Suprapubic skin (tissue), 4 donors: ENCODE measurements at regions not wholly inside any gene's neighbourhood (a gene's known extent, or its start where the extent isn't known, plus 50 kb on each side); places are given as distances from the start of the nearest gene placed in this dataset.

Experiments
- DNase-seq, 2 donors: peaks; one replicate each; pipeline ENCODE4 v3.0.0-alpha.2; 2019; ENCODE audit warnings: low spot score in 2 of 2
- H3K27ac ChIP-seq: fragments of 200-600 bp; sonication (generic); one replicate; pipeline ENCODE4 v1.5.1; 2019
- H3K27me3 ChIP-seq: fragments of 200-600 bp; sonication (generic); one replicate; pipeline ENCODE4 v1.5.1; 2019
- H3K36me3 ChIP-seq: fragments of 200-600 bp; sonication (generic); one replicate; pipeline ENCODE4 v1.5.1; 2019
- H3K4me1 ChIP-seq: fragments of 200-600 bp; sonication (generic); one replicate; pipeline ENCODE4 v1.5.1; 2019
- H3K4me3 ChIP-seq: fragments of 200-600 bp; sonication (generic); one replicate; pipeline ENCODE4 v1.5.1; 2019; ENCODE audit warnings: mild to moderate bottlenecking
- H3K9me3 ChIP-seq: fragments of 200-600 bp; sonication (generic); one replicate; pipeline ENCODE4 v1.5.1; 2019
- CTCF ChIP-seq, 2 donors: fragments of 200-600 bp in 1 of 2; fragments of 450-650 bp in 1 of 2; sonication (generic) in 1 of 2; IDR thresholded peaks; one replicate each; pipeline ENCODE4 v1.5.1; 2016 to 2019; ENCODE audit warnings: antibody characterized with exemption in 2 of 2, mild to moderate bottlenecking in 1 of 2, moderate library complexity in 1 of 2
- EP300 ChIP-seq: sonication (generic); formaldehyde crosslinking; IDR thresholded peaks from one replicate; pipeline ENCODE4 v1.6.1; 2017; ENCODE audit warnings: antibody characterized with exemption
- POLR2A ChIP-seq, 2 donors: fragments of 450-650 bp; IDR thresholded peaks; one replicate each; pipeline ENCODE4 v1.6.1; 2017; ENCODE audit warnings: antibody characterized with exemption in 2 of 2, mild to moderate bottlenecking in 2 of 2, moderate library complexity in 2 of 2
- POLR2AphosphoS5 ChIP-seq, 3 donors: sonication (generic); formaldehyde crosslinking; IDR thresholded peaks; one replicate each; pipeline ENCODE4 v1.6.1; 2017; ENCODE audit warnings: antibody characterized with exemption in 3 of 3
- WGBS: methylation state at CpG from one replicate; pipeline ENCODE4 v1.1.5; 2018; 5-methylcytosine and 5-hydroxymethylcytosine counted together

- Histone ChIP-seq H3K4me3 (no peak overlapping the region), H3K27ac (no peak overlapping the region), H3K4me1 (no peaks in the 10 kb centered on the region), H3K9me3 (no peaks in the 10 kb centered on the region), H3K27me3 (no peaks in the 10 kb centered on the region), H3K36me3 (no peaks in the 10 kb centered on the region)
- no peak for DNase-seq
- 91% methylated on average over 3 of the region's 3 CpGs for WGBS
- TF ChIP-seq CTCF (IDR thresholded peaks at IDR 0.05) (no peak), POLR2A (IDR thresholded peaks at IDR 0.05) (no peak), EP300 (no peak), POLR2AphosphoS5 (IDR thresholded peaks at IDR 0.05) (no peak)
Measured at GRCh38 chr10:83990126-83990525, 149.2 kb upstream of the GHITM start.

- H3K4me1 ChIP-seq: no peaks in the 10 kb centered on the region
- H3K36me3 ChIP-seq: no peaks in the 10 kb centered on the region
- WGBS: 70% methylated on average over 6 of the region's 7 CpGs
- no peak overlapping the region for H3K27ac ChIP-seq
- no peaks in the 10 kb centered on the region for H3K9me3 ChIP-seq
- no peaks in the 10 kb centered on the region for H3K27me3 ChIP-seq
- H3K4me3 ChIP-seq: no peak overlapping the region
- no peak for DNase-seq
- TF ChIP-seq POLR2A (IDR thresholded peaks at IDR 0.05) (no peak), POLR2AphosphoS5 (IDR thresholded peaks at IDR 0.05) (no peak), EP300 (no peak), CTCF (IDR thresholded peaks at IDR 0.05) (no peak)
Measured at GRCh38 chr10:83991986-83992753, 147.1 kb upstream of the GHITM start.

DNA sequence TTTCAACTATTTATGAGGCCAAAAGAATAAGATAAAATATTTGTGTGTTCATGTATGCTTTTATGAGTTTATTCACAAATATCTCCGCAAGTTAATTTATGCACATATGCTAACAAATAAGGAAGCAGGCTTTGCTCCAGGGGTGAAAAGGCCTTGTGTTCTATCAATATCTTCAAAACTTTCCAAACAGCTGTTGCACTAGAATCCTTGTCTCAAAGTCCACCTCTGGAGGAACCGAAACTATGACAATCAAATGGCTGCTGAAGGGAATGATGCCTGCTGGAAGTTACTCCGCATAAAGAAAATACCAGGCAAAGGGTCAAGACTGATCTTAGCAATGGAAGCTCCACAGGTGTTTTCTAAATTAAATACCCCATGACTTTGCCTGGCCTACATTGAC is 145.0 kb upstream of the GHITM start:
- Histone ChIP-seq H3K27ac (no peak overlapping the region), H3K4me3 (no peak overlapping the region), H3K4me1 (no peaks in the 10 kb centered on the region), H3K36me3 (no peaks in the 10 kb centered on the region), H3K9me3 (no peaks in the 10 kb centered on the region), H3K27me3 (no peaks in the 10 kb centered on the region)
- DNase-seq: no peak
- no peak for TF ChIP-seq EP300
- no peak for TF ChIP-seq POLR2AphosphoS5 (IDR thresholded peaks at IDR 0.05)
- no peak for TF ChIP-seq POLR2A (IDR thresholded peaks at IDR 0.05)
- TF ChIP-seq CTCF (IDR thresholded peaks at IDR 0.05): no peak
- WGBS: 93% methylated on average over 3 of the region's 3 CpGs

- 74% methylated on average over 4 of the region's 4 CpGs for WGBS
- no peak overlapping the region for H3K27ac ChIP-seq
- TF ChIP-seq POLR2A (IDR thresholded peaks at IDR 0.05): no peak
- TF ChIP-seq POLR2AphosphoS5 (IDR thresholded peaks at IDR 0.05): no peak
- TF ChIP-seq CTCF (IDR thresholded peaks at IDR 0.05): no peak
- TF ChIP-seq EP300: no peak
- no peaks in the 10 kb centered on the region for H3K4me1 ChIP-seq
- H3K36me3 ChIP-seq: no peaks in the 10 kb centered on the region
- DNase-seq: no peak
- no peaks in the 10 kb centered on the region for H3K9me3 ChIP-seq
- no peak overlapping the region for H3K4me3 ChIP-seq
- H3K27me3 ChIP-seq: no peaks in the 10 kb centered on the region
Measured at GRCh38 chr10:83995738-83996331, 143.5 kb upstream of the GHITM start.

- Histone ChIP-seq H3K4me3 (no peak overlapping the region), H3K27ac (no peak overlapping the region), H3K27me3 (no peaks in the 10 kb centered on the region), H3K9me3 (no peaks in the 10 kb centered on the region), H3K4me1 (no peaks in the 10 kb centered on the region), H3K36me3 (no peaks in the 10 kb centered on the region)
- WGBS: 98% methylated on average over 2 of the region's 2 CpGs
- DNase-seq: no peak
- TF ChIP-seq POLR2AphosphoS5 (IDR thresholded peaks at IDR 0.05) (no peak), CTCF (IDR thresholded peaks at IDR 0.05) (no peak), POLR2A (IDR thresholded peaks at IDR 0.05) (no peak), EP300 (no peak)
Measured at GRCh38 chr10:84004221-84004620, 135.1 kb upstream of the GHITM start.
